Endothelial cell (in vitro differentiated cells): ENCODE measurements at regions not wholly inside any gene's neighbourhood (a gene's known extent, or its start where the extent isn't known, plus 50 kb on each side); places are given as distances from the start of the nearest gene placed in this dataset.
A peak's percentile ranks its signal among the peaks of the same experiment; 100 is the strongest.

Experiments used
- DNase-seq: peaks from one replicate; pipeline ENCODE4 v3.0.0; 2021; ENCODE audit warnings: low spot score
- H3K27ac Mint-ChIP-seq: one replicate; pipeline ENCODE4 v1.8.0; 2021; ENCODE audit warnings: mixed read lengths, inconsistent platforms; ENCODE audit not compliant: unreplicated experiment
- H3K27me3 Mint-ChIP-seq: one replicate; pipeline ENCODE4 v1.8.0; 2021; ENCODE audit warnings: mild to moderate bottlenecking, moderate library complexity, mixed read lengths, inconsistent platforms; ENCODE audit not compliant: unreplicated experiment
- H3K36me3 Mint-ChIP-seq: one replicate; pipeline ENCODE4 v1.8.0; 2021; ENCODE audit warnings: mild to moderate bottlenecking, low read depth, mixed read lengths, inconsistent platforms; ENCODE audit not compliant: unreplicated experiment
- H3K4me1 Mint-ChIP-seq: one replicate; pipeline ENCODE4 v1.8.0; 2021; ENCODE audit warnings: mild to moderate bottlenecking, mixed read lengths, inconsistent platforms; ENCODE audit not compliant: unreplicated experiment
- H3K4me3 Mint-ChIP-seq: one replicate; pipeline ENCODE4 v1.8.0; 2021; ENCODE audit warnings: mild to moderate bottlenecking, mixed read lengths, inconsistent platforms; ENCODE audit not compliant: unreplicated experiment
- H3K9me3 Mint-ChIP-seq: one replicate; pipeline ENCODE4 v1.8.0; 2021; ENCODE audit warnings: mixed read lengths, inconsistent platforms; ENCODE audit not compliant: unreplicated experiment
- CTCF ChIP-seq: fragments of 200-600 bp; sonication (generic); IDR thresholded peaks from one replicate; pipeline ENCODE4 v1.5.0; 2021; ENCODE audit warnings: antibody characterized with exemption; ENCODE audit not compliant: unreplicated experiment

DNA sequence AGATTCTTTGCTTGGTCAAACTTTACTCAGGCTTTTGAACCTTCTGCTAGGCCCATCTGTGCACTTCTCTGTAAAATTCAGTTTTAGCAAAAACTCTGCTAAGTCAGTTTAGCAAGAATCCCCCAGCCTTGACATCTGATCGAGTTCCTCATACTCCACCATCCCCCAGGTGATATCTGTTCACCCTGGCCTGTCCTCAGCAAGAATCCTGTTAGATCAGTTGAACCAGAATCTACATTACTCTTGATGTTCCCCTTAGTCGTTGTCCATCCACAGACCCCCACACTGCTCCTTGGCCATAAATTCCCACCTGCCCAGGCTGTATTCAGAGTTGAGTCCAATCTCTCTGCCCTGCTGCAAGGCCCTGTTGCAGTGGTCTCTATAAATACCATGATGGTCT lies 162.6 kb downstream of the ZNF674 start:
- Mint-ChIP-seq H3K9me3 (no peaks in the 10 kb centered on the region), H3K27me3 (no peaks in the 10 kb centered on the region), H3K4me3 (no peak overlapping the region), H3K27ac (no peak overlapping the region), H3K36me3 (peaks cover 3% of the 10 kb centered on the region), H3K4me1 (no peaks in the 10 kb centered on the region)
- no peak for TF ChIP-seq CTCF
- no peak for DNase-seq

- TF ChIP-seq CTCF = no peak
- no peaks in the 10 kb centered on the region for H3K9me3 Mint-ChIP-seq
- no peaks in the 10 kb centered on the region for H3K27me3 Mint-ChIP-seq
- DNase-seq = peak; percentile 38
- H3K4me3 Mint-ChIP-seq = no peak overlapping the region
- H3K36me3 Mint-ChIP-seq = peaks cover 3% of the 10 kb centered on the region
- no peak overlapping the region for H3K27ac Mint-ChIP-seq
- H3K4me1 Mint-ChIP-seq = no peaks in the 10 kb centered on the region
Observed at GRCh38 chrX:46381630-46382029, 163.6 kb downstream of the ZNF674 start.

GRCh38 chrX:46380148-46380752 lies 165.0 kb downstream of the ZNF674 start:
- H3K4me1 Mint-ChIP-seq = peaks cover 5% of the 10 kb centered on the region

GRCh38 chrX:46376246-46376885 lies 168.9 kb downstream of the ZNF674 start:
- no peak overlapping the region for H3K27ac Mint-ChIP-seq
- no peak overlapping the region for H3K4me3 Mint-ChIP-seq
- H3K4me1 Mint-ChIP-seq = peaks cover 5% of the 10 kb centered on the region
- DNase-seq = peak; percentile 34
- no peak for TF ChIP-seq CTCF
- no peaks in the 10 kb centered on the region for H3K9me3 Mint-ChIP-seq
- H3K27me3 Mint-ChIP-seq = peaks cover 2% of the 10 kb centered on the region
- peaks cover 3% of the 10 kb centered on the region for H3K36me3 Mint-ChIP-seq

More at GRCh38 chrX:46380148-46380752, 165.0 kb downstream of the ZNF674 start:
- peaks cover 2% of the 10 kb centered on the region for H3K27me3 Mint-ChIP-seq
- H3K36me3 Mint-ChIP-seq = peaks cover 3% of the 10 kb centered on the region
- H3K4me3 Mint-ChIP-seq = no peak overlapping the region
- DNase-seq = no peak
- H3K27ac Mint-ChIP-seq = no peak overlapping the region
- H3K9me3 Mint-ChIP-seq = no peaks in the 10 kb centered on the region
- no peak for TF ChIP-seq CTCF

GRCh38 chrX:46375831-46376230 lies 169.4 kb downstream of the ZNF674 start:
- Mint-ChIP-seq H3K4me1 (peaks cover 5% of the 10 kb centered on the region), H3K9me3 (no peaks in the 10 kb centered on the region), H3K36me3 (peaks cover 3% of the 10 kb centered on the region), H3K4me3 (no peak overlapping the region), H3K27me3 (peaks cover 2% of the 10 kb centered on the region), H3K27ac (no peak overlapping the region)
- TF ChIP-seq CTCF = no peak
- DNase-seq = no peak
